NCI-H2196 (cell line): ENCODE measurements at regions not wholly inside any gene's neighbourhood (a gene's known extent, or its start where the extent isn't known, plus 50 kb on each side); places are given as distances from the start of the nearest gene placed in this dataset.
"Not testable (repeated sequence)": the region's sequence is repeated elsewhere in the genome, so short reads cannot be mapped to it uniquely, and the experiment has no call there.

Source experiments
- DNase-seq: peaks from one replicate; lab custom pipeline; 2025; ENCODE audit not compliant: unreplicated experiment; lab: John Stamatoyannopoulos, UW

- DNase-seq, result no peak
Observed at GRCh38 chr14:101634202-101634849, 73.0 kb downstream of the DIO3 start.

- DNase-seq, result no peak
Observed at GRCh38 chr14:101634850-101635748, 73.8 kb downstream of the DIO3 start.

GRCh38 chr14:101635749-101636560 lies 74.7 kb downstream of the DIO3 start:
- DNase-seq, result no peak

GRCh38 chr14:101639241-101639833 lies 78.0 kb downstream of the DIO3 start:
- DNase-seq, result no peak

GRCh38 chr14:101643651-101644050 lies 82.4 kb downstream of the DIO3 start:
- DNase-seq, result no peak

- DNase-seq, result no peak
Observed at GRCh38 chr14:101654051-101654450, 92.8 kb downstream of the DIO3 start.

GRCh38 chr14:101657372-101657771 lies 96.1 kb downstream of the DIO3 start:
- DNase-seq, result no peak

- DNase-seq, result peak; percentile 10
Observed at GRCh38 chr14:101665478-101666078, 95.9 kb upstream of the PPP2R5C start.

- DNase-seq, result no peak
Observed at GRCh38 chr14:101666264-101666663, 95.2 kb upstream of the PPP2R5C start.

GRCh38 chr14:101669629-101670028 lies 91.9 kb upstream of the PPP2R5C start:
- DNase-seq, result no peak

GRCh38 chr14:101673873-101674272 lies 87.6 kb upstream of the PPP2R5C start:
- no peak for DNase-seq

GRCh38 chr14:101675835-101676234 lies 85.7 kb upstream of the PPP2R5C start:
- DNase-seq, result not testable (repeated sequence)

GRCh38 chr14:101677912-101678327 lies 83.6 kb upstream of the PPP2R5C start:
- not testable (repeated sequence) for DNase-seq

GRCh38 chr14:101681795-101682194 lies 79.7 kb upstream of the PPP2R5C start:
- no peak for DNase-seq

- DNase-seq, result no peak
Observed at GRCh38 chr14:101683365-101683764, 78.1 kb upstream of the PPP2R5C start.

- DNase-seq, result no peak
Observed at GRCh38 chr14:101687756-101688546, 73.6 kb upstream of the PPP2R5C start.

- no peak for DNase-seq
Observed at GRCh38 chr14:101689039-101689501, 72.4 kb upstream of the PPP2R5C start.

- not testable (repeated sequence) for DNase-seq
Observed at GRCh38 chr14:101689966-101690365, 71.5 kb upstream of the PPP2R5C start.

GRCh38 chr14:101695659-101696058 lies 65.8 kb upstream of the PPP2R5C start:
- DNase-seq, result no peak

- DNase-seq, result no peak
Observed at GRCh38 chr14:101704140-101704539, 57.4 kb upstream of the PPP2R5C start.
